ENCODE measurements at regions not wholly inside any gene's neighbourhood (a gene's known extent, or its start where the extent isn't known, plus 50 kb on each side); places are given as distances from the start of the nearest gene placed in this dataset.

DNA sequence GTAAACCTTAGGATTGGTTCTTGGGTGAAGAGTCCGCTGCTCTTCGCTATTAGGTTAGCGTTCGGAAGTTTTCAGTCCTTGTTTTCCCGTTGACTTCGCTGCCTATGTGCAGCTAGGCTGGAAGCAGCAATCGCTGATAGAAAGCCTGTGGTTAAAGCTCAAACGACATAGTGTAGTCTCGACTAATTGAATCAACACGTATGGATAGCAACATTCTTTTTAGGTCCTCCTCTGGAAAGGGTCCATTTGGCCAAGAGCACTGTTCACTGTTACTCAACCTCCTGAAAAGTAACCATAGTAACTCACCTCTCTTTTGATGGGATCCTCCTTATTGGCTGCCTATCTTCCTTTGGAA is 355.5 kb downstream of the SNAPC1 start:
- Mint-ChIP-seq H3K4me1 (ENCODE audit: low read depth) (no peaks in the 10 kb centered on the region), H3K27ac (no peak overlapping the region), H3K27me3 (ENCODE audit: low read depth) (peaks cover 77% of the 10 kb centered on the region), H3K4me3 (peak overlapping the region; percentile 40), H3K9me3 (no peaks in the 10 kb centered on the region), H3K36me3 (ENCODE audit: low read depth) (no peaks in the 10 kb centered on the region)
- no peak for DNase-seq (ENCODE audit: low spot score)

DNA sequence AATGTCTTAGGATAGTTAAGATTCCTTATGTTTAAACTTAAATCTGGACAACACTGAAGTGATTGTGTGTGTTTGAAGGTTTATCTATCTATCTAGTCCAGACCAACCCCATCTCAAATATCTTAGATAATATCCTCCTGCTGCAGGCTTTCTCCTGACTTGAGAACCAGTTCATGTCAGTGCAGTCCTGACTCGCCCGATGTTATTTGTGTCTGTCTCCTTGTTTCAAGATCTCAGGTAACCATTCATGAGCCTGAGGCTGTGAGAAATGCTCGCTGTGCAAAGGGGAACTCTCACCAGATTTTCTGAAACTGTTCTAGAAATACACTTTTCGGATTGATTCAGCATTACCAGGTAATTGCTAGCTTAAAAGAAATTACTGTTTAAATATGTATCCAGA is 356.2 kb downstream of the SNAPC1 start:
- no peaks in the 10 kb centered on the region for H3K4me1 Mint-ChIP-seq (ENCODE audit: low read depth)
- H3K27ac Mint-ChIP-seq = no peak overlapping the region
- H3K27me3 Mint-ChIP-seq (ENCODE audit: low read depth) = peaks cover 77% of the 10 kb centered on the region
- no peak for DNase-seq (ENCODE audit: low spot score)
- H3K9me3 Mint-ChIP-seq = no peaks in the 10 kb centered on the region
- H3K36me3 Mint-ChIP-seq (ENCODE audit: low read depth) = no peaks in the 10 kb centered on the region
- no peak overlapping the region for H3K4me3 Mint-ChIP-seq

DNA sequence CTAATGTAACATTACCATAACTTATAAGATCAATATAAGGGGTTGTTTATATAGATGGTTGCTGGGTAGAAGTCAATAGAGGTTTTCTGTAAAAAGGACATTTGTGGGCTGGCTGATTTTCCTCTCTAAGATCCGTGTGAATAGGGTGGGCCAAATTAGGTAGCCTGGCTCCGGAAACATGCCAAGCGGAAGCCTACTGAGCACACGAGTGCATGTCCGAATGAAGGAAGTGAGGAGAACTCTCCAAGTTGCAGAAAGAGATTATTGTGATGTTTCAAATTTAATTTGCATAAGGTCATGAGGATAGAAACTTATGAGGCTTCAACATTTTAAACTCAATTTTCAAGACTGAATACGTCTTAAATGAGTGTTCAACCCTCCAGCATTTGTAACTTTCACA is 356.7 kb downstream of the SNAPC1 start:
- H3K4me1 Mint-ChIP-seq (ENCODE audit: low read depth) = no peaks in the 10 kb centered on the region
- H3K27me3 Mint-ChIP-seq (ENCODE audit: low read depth) = peaks cover 77% of the 10 kb centered on the region
- H3K27ac Mint-ChIP-seq = no peak overlapping the region
- no peaks in the 10 kb centered on the region for H3K36me3 Mint-ChIP-seq (ENCODE audit: low read depth)
- H3K4me3 Mint-ChIP-seq = no peak overlapping the region
- DNase-seq (ENCODE audit: low spot score) = no peak
- no peaks in the 10 kb centered on the region for H3K9me3 Mint-ChIP-seq

DNA sequence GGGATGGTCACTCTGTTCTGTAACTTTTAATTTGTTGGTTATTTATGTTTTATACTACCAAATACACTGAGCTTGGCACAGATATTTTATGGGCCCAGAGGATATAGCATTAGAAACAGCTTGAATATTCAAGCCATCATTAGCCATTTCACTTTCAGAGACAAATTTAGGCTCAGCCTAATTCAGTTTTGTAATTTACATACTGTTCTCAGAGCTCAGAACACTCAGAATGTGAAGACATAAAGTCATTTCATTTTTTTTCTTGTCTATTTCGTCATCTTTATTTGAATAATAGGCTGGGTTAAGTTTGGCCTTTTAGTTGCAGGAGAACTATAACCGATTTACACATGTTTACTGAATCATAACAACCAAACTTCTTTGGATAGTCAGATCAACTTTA is 361.7 kb downstream of the SNAPC1 start:
- DNase-seq (ENCODE audit: low spot score) = no peak
- peaks cover 63% of the 10 kb centered on the region for H3K27me3 Mint-ChIP-seq (ENCODE audit: low read depth)
- H3K36me3 Mint-ChIP-seq (ENCODE audit: low read depth) = no peaks in the 10 kb centered on the region
- no peak overlapping the region for H3K4me3 Mint-ChIP-seq
- H3K4me1 Mint-ChIP-seq (ENCODE audit: low read depth) = no peaks in the 10 kb centered on the region
- no peak overlapping the region for H3K27ac Mint-ChIP-seq
- H3K9me3 Mint-ChIP-seq = no peaks in the 10 kb centered on the region

DNA sequence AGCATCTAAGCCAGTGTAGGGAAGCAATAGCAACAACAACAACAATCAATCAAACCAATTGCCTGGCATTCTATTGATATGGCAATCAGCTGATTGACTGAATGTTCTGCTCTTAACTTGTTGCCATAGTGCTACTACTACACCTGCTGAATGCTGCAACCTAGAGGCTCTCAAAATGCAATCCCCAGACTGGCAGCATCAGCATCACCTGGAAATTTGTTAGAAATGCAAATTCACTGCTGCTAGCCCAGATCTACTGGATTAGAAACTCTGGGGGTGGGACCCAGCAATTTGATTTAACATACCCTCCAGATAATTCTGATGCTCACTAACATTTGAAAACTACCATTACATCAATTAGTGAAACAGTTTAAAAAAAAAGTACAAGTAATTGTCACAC is 363.6 kb downstream of the SNAPC1 start:
- Mint-ChIP-seq H3K36me3 (ENCODE audit: low read depth) (no peaks in the 10 kb centered on the region), H3K27ac (no peak overlapping the region), H3K4me1 (ENCODE audit: low read depth) (no peaks in the 10 kb centered on the region), H3K4me3 (no peak overlapping the region), H3K9me3 (no peaks in the 10 kb centered on the region), H3K27me3 (ENCODE audit: low read depth) (peaks cover 60% of the 10 kb centered on the region)
- no peak for DNase-seq (ENCODE audit: low spot score)

DNA sequence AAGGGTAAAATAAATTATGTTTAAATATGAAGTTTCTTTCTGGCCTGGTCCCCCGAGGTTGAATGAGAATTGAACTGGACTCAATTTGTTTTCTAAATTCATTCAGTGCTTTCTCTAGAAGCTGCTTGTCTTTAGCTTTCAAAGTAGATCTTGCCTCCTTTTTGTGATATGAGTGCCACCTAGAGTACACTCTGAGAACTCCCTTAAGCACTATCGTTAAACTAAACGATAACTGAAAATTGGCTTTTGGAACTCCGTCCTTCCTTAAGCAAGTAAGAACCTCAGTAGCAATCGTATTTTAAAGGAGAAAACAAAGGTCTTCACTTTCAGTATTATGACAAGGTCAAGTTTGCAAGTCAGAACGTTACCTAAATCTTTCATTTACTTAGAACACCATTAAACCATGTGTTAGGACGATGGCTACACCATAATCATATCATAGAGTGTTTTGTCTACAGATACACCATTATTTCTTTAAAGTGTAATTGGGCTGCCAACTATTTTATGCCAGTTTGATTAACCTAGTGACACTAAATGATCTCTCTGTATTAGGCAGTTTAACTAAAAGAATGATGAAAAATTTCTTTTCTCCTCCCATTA is 364.8 kb downstream of the SNAPC1 start:
- Mint-ChIP-seq H3K9me3 (no peaks in the 10 kb centered on the region), H3K4me3 (no peak overlapping the region), H3K36me3 (ENCODE audit: low read depth) (no peaks in the 10 kb centered on the region), H3K4me1 (ENCODE audit: low read depth) (no peaks in the 10 kb centered on the region), H3K27ac (no peak overlapping the region), H3K27me3 (ENCODE audit: low read depth) (peaks cover 62% of the 10 kb centered on the region)
- no peak for DNase-seq (ENCODE audit: low spot score)

DNA sequence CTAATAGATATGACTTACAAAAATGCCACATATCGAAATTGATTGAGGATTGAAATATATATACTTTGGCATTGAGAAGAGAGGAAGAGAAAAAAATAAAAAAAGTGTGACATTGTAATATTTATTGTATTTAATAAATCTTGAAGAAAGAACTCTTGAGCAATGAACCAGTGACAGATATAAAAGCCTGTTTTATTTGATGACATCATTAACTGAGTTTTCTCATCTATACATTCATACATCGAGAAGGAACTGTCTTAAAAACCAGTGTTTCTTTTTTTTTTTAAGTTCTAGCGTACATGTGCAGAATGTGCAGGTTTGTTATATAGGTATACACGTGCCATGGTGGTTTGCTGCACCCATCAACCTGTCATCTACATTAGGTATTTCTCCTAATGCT is 368.2 kb downstream of the SNAPC1 start:
- Mint-ChIP-seq H3K9me3 (no peaks in the 10 kb centered on the region), H3K36me3 (ENCODE audit: low read depth) (no peaks in the 10 kb centered on the region), H3K4me3 (no peak overlapping the region), H3K27ac (no peak overlapping the region), H3K27me3 (ENCODE audit: low read depth) (peaks cover 54% of the 10 kb centered on the region), H3K4me1 (ENCODE audit: low read depth) (no peaks in the 10 kb centered on the region)
- DNase-seq (ENCODE audit: low spot score) = no peak

DNA sequence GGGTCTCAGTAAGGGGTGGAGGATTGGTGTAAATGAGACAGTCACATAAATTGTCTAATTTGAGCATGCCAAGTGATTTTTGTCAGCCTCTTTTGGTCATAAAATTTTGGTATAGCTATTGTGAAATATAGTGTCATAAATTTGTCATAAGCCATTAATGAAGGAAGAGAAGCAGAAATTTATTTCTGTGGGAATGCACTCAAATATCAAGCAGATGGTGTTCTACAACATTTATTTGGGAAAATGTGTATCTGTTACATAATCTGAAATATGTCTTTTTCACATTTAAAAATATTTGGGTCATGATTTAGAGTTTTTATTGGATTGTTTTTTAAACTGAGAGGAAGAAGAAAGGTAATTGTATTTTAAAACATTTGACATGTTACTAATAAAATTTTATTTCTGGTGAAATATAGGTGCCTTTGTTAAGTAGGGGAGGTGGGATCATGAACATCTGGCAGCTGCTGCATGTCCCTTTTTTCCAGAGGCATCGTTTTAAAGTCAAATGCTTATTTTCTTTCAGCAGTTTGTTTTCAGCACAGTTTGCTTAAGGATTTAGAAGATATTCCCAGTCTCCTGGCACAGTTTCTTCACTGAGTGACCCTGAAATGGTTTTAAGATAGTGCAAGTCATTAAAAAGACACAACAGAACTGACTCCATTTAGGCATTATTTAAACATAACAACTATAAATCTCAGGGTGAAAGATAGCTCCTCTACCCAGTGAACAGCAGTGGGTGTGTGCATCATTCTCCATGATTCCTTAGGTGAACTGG is 371.7 kb downstream of the SNAPC1 start:
- H3K27me3 Mint-ChIP-seq (ENCODE audit: low read depth) = peaks cover 34% of the 10 kb centered on the region
- no peaks in the 10 kb centered on the region for H3K36me3 Mint-ChIP-seq (ENCODE audit: low read depth)
- no peaks in the 10 kb centered on the region for H3K9me3 Mint-ChIP-seq

DNA sequence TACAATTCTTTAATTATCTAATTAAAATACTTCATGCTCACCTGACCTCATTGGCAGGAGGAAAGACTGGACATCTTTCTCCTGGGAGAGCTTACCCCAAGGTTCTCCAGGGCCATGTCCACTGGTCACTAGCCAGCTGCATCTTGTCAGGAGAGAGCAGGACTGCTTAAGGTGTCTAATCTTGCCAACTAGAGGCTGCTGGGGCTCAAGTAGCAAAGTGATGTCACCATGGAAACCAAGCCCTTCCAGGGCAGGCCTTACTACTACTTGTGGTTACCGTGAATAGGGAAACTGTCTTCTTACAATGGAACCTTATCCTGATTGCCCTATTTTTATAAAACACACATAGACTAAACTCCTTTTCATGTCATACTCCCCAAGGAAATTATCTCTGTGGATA is 376.4 kb downstream of the SNAPC1 start:
- Mint-ChIP-seq H3K27me3 (ENCODE audit: low read depth) (peaks cover 10% of the 10 kb centered on the region), H3K4me3 (no peak overlapping the region), H3K36me3 (ENCODE audit: low read depth) (no peaks in the 10 kb centered on the region), H3K4me1 (ENCODE audit: low read depth) (no peaks in the 10 kb centered on the region), H3K9me3 (no peaks in the 10 kb centered on the region), H3K27ac (no peak overlapping the region)
- DNase-seq (ENCODE audit: low spot score) = no peak

More for the DNA sequence above, 371.7 kb downstream of the SNAPC1 start:
- H3K4me1 Mint-ChIP-seq (ENCODE audit: low read depth) = no peaks in the 10 kb centered on the region
- DNase-seq (ENCODE audit: low spot score) = no peak
- no peak overlapping the region for H3K27ac Mint-ChIP-seq
- H3K4me3 Mint-ChIP-seq = no peak overlapping the region

DNA sequence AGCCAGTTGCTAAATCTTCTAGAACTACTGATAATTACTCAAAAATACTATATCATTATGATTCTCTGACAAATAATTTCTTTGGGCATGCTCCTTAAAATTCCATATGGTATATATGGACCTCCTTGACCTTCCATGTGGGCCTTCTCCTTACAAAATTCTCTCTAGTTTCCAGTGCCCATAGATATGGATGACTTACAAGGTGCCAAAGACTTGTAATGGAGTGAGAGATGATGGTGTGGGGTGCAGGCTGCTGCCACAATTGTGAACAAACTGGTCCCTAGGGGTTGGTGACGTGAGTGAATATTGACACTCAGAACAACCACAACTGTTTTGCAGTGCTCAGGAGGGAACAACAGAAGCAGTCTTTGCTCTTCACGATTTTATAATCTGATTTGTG is 378.9 kb downstream of the SNAPC1 start:
- no peak overlapping the region for H3K27ac Mint-ChIP-seq
- H3K4me3 Mint-ChIP-seq = no peak overlapping the region
- no peaks in the 10 kb centered on the region for H3K36me3 Mint-ChIP-seq (ENCODE audit: low read depth)
- no peaks in the 10 kb centered on the region for H3K9me3 Mint-ChIP-seq
- no peak for DNase-seq (ENCODE audit: low spot score)
- H3K27me3 Mint-ChIP-seq (ENCODE audit: low read depth) = peaks cover 3% of the 10 kb centered on the region
- H3K4me1 Mint-ChIP-seq (ENCODE audit: low read depth) = no peaks in the 10 kb centered on the region

DNA sequence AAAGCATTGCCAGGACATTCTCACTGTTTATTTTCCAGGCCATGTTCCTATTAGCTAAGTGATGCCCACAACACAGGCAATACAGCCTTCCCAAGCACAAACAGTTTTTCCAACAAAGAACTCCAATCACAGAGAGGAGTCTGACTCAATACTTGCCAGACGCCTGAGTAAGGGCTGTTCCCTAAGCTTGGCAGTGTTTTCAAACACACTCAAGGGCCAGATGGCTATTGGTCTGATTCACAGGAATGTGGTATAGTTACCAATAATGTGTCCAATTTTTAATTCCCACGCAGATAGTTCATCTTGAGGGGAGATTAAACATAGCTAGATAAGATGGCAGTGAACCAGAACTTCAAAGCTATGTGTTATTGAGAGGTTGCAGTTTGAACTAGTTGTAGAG is 381.0 kb downstream of the SNAPC1 start:
- H3K9me3 Mint-ChIP-seq = no peaks in the 10 kb centered on the region
- no peaks in the 10 kb centered on the region for H3K36me3 Mint-ChIP-seq (ENCODE audit: low read depth)
- no peaks in the 10 kb centered on the region for H3K4me1 Mint-ChIP-seq (ENCODE audit: low read depth)
- no peak for DNase-seq (ENCODE audit: low spot score)
- H3K4me3 Mint-ChIP-seq = no peak overlapping the region
- no peak overlapping the region for H3K27ac Mint-ChIP-seq
- no peaks in the 10 kb centered on the region for H3K27me3 Mint-ChIP-seq (ENCODE audit: low read depth)

DNA sequence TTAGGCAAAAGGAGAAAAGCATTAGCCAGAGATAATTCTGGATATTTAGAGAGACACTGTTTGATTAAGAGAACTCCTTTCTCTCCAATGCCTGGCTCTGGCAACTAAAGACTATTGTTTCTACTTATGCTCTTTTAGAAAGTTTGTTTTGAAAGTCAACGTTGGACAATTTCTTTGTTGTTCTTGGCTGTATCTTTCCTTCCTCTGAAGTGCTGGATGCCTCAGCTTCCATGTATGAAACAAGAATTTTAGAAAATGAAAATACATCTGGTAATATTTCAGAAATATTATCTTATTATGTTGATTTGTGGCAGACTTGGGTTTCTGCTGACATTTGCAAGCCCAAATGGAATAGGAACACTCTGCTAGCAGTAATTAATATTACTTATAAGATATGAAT is 382.6 kb downstream of the SNAPC1 start:
- no peaks in the 10 kb centered on the region for H3K36me3 Mint-ChIP-seq (ENCODE audit: low read depth)
- no peaks in the 10 kb centered on the region for H3K4me1 Mint-ChIP-seq (ENCODE audit: low read depth)
- H3K27me3 Mint-ChIP-seq (ENCODE audit: low read depth) = peaks cover 2% of the 10 kb centered on the region
- no peak overlapping the region for H3K27ac Mint-ChIP-seq
- H3K9me3 Mint-ChIP-seq = no peaks in the 10 kb centered on the region
- H3K4me3 Mint-ChIP-seq = no peak overlapping the region
- DNase-seq (ENCODE audit: low spot score) = no peak

DNA sequence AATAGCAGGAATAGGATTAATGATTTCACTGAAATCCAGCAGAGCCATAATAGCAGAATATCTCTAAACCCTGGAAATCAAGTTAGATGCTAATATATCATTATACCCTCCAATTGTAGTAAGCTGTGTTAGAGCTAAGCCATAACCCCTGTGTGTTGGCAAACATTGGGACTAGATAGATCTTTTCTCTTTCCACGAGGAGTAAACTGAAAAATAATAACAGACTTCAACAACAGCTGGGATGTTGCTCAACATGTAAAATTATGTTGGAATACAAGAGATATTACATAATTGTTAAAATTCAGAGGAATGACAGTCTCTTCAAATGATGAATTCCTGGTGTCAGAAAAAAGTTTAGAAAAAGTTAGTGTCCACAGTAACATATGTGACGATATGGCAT is 383.8 kb downstream of the SNAPC1 start:
- Mint-ChIP-seq H3K4me1 (ENCODE audit: low read depth) (no peaks in the 10 kb centered on the region), H3K27ac (no peak overlapping the region), H3K9me3 (no peaks in the 10 kb centered on the region), H3K4me3 (no peak overlapping the region), H3K27me3 (ENCODE audit: low read depth) (peaks cover 2% of the 10 kb centered on the region), H3K36me3 (ENCODE audit: low read depth) (no peaks in the 10 kb centered on the region)
- no peak for DNase-seq (ENCODE audit: low spot score)

DNA sequence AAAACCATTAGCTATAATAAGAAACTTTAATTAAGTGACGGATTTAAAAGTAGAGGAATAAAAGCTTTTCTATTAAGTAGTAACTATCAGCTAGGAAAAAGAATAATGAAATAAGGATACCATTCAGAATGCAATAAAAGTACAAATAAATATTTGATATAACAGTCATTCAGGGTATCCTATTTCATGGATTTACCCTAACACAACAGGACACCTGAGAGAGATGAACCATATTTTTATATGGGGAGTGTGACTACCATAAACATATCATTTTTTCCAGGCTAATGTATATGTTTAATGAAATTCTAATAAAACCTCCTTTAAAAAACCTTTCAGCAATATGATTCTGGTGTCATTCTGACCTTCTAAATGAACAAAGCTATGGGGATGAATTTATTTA is 393.8 kb downstream of the SNAPC1 start:
- H3K27me3 Mint-ChIP-seq (ENCODE audit: low read depth) = peaks cover 9% of the 10 kb centered on the region
- DNase-seq (ENCODE audit: low spot score) = no peak
- no peaks in the 10 kb centered on the region for H3K9me3 Mint-ChIP-seq
- H3K36me3 Mint-ChIP-seq (ENCODE audit: low read depth) = no peaks in the 10 kb centered on the region
- no peak overlapping the region for H3K27ac Mint-ChIP-seq
- H3K4me3 Mint-ChIP-seq = no peak overlapping the region
- H3K4me1 Mint-ChIP-seq (ENCODE audit: low read depth) = no peaks in the 10 kb centered on the region

DNA sequence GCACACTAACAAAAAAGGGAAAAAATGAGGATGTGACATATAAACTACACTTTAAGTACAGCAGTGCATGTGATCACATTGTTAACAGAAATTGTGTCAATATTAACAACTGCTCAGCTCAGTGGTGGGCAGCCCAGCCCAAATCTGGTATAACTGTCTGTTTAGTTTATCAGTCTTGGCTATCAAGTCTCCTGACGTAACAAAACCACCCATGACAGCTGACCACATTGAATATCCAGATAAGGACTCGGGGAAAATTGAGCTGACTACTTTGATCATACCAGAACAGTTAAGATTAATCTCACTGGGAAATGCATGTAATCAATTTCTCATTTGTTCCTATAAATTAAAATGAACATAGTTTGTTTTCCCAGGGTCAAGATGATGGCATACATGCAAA is 396.6 kb downstream of the SNAPC1 start:
- H3K27ac Mint-ChIP-seq = no peak overlapping the region
- H3K27me3 Mint-ChIP-seq (ENCODE audit: low read depth) = peaks cover 3% of the 10 kb centered on the region
- no peaks in the 10 kb centered on the region for H3K9me3 Mint-ChIP-seq
- DNase-seq (ENCODE audit: low spot score) = no peak
- H3K4me3 Mint-ChIP-seq = no peak overlapping the region
- H3K36me3 Mint-ChIP-seq (ENCODE audit: low read depth) = no peaks in the 10 kb centered on the region
- H3K4me1 Mint-ChIP-seq (ENCODE audit: low read depth) = no peaks in the 10 kb centered on the region

All from T-helper 2 cell treated with Interferon-gamma antibody and Interleukin-4, amounts not matched to agents 5 μg/mL and 100 μg/mL, for 36 hours (primary cell).